ENCODE measurements at regions not wholly inside any gene's neighbourhood (a gene's known extent, or its start where the extent isn't known, plus 50 kb on each side); places are given as distances from the start of the nearest gene placed in this dataset.

- Mint-ChIP-seq H3K4me3 (no peak overlapping the region), H3K36me3 (ENCODE audit: low read depth) (peaks cover 3% of the 10 kb centered on the region), H3K27ac (no peak overlapping the region), H3K27me3 (ENCODE audit: insufficient read depth) (no peaks in the 10 kb centered on the region), H3K9me3 (peaks cover 5% of the 10 kb centered on the region), H3K4me1 (ENCODE audit: low read depth) (peaks cover 36% of the 10 kb centered on the region)
- DNase-seq (ENCODE audit: low spot score), result no peak
- intact Hi-C loops (cut with micrococcal nuclease), result no loop called here
Observed at GRCh38 chr6:139546106-139546472, 171.6 kb upstream of the CITED2 start.

GRCh38 chr6:139545206-139546105 lies 171.0 kb upstream of the CITED2 start:
- Mint-ChIP-seq H3K27ac (no peak overlapping the region), H3K36me3 (ENCODE audit: low read depth) (peaks cover 4% of the 10 kb centered on the region), H3K4me1 (ENCODE audit: low read depth) (peaks cover 42% of the 10 kb centered on the region), H3K27me3 (ENCODE audit: insufficient read depth) (no peaks in the 10 kb centered on the region), H3K9me3 (peaks cover 5% of the 10 kb centered on the region), H3K4me3 (no peak overlapping the region)
- no peak for DNase-seq (ENCODE audit: low spot score)
- intact Hi-C loops (cut with micrococcal nuclease), result no loop called here

GRCh38 chr6:139544701-139545057 lies 170.2 kb upstream of the CITED2 start:
- Mint-ChIP-seq H3K36me3 (ENCODE audit: low read depth) (peaks cover 5% of the 10 kb centered on the region), H3K9me3 (peaks cover 5% of the 10 kb centered on the region), H3K27me3 (ENCODE audit: insufficient read depth) (no peaks in the 10 kb centered on the region), H3K4me3 (no peak overlapping the region), H3K4me1 (ENCODE audit: low read depth) (peaks cover 50% of the 10 kb centered on the region), H3K27ac (no peak overlapping the region)
- intact Hi-C loops (cut with micrococcal nuclease), result loop anchor here (5.0 kb wide), 1 partner anchor 58 kb away; no protein-coding TSS in a partner anchor
- no peak for DNase-seq (ENCODE audit: low spot score)

- Mint-ChIP-seq H3K4me3 (no peak overlapping the region), H3K27ac (no peak overlapping the region), H3K4me1 (ENCODE audit: low read depth) (peaks cover 65% of the 10 kb centered on the region), H3K9me3 (no peaks in the 10 kb centered on the region), H3K27me3 (ENCODE audit: insufficient read depth) (no peaks in the 10 kb centered on the region), H3K36me3 (ENCODE audit: low read depth) (peaks cover 5% of the 10 kb centered on the region)
- no peak for DNase-seq (ENCODE audit: low spot score)
- intact Hi-C loops (cut with micrococcal nuclease), result loop anchor here (5.0 kb wide), 1 partner anchor 60 kb away; no protein-coding TSS in a partner anchor
Observed at GRCh38 chr6:139542351-139542750, 167.9 kb upstream of the CITED2 start.

- Mint-ChIP-seq H3K9me3 (no peaks in the 10 kb centered on the region), H3K4me3 (peak overlapping the region; percentile 38), H3K27ac (no peak overlapping the region), H3K27me3 (ENCODE audit: insufficient read depth) (no peaks in the 10 kb centered on the region), H3K4me1 (ENCODE audit: low read depth) (peaks cover 69% of the 10 kb centered on the region), H3K36me3 (ENCODE audit: low read depth) (peaks cover 5% of the 10 kb centered on the region)
- DNase-seq (ENCODE audit: low spot score), result no peak
- intact Hi-C loops (cut with micrococcal nuclease), result loop anchor here (1.0 to 5.0 kb wide), 4 partner anchors 10 to 166 kb away; no protein-coding TSS in a partner anchor
Observed at GRCh38 chr6:139540894-139541293, 166.4 kb upstream of the CITED2 start.

GRCh38 chr6:139540276-139540675 lies 165.8 kb upstream of the CITED2 start:
- peak overlapping the region; percentile 38 for H3K4me3 Mint-ChIP-seq
- no peaks in the 10 kb centered on the region for H3K27me3 Mint-ChIP-seq (ENCODE audit: insufficient read depth)

GRCh38 chr6:139539852-139540251 lies 165.4 kb upstream of the CITED2 start:
- Mint-ChIP-seq H3K4me3 (no peak overlapping the region), H3K36me3 (ENCODE audit: low read depth) (peaks cover 5% of the 10 kb centered on the region), H3K27me3 (ENCODE audit: insufficient read depth) (no peaks in the 10 kb centered on the region), H3K9me3 (no peaks in the 10 kb centered on the region), H3K27ac (peak overlapping the region; percentile 73), H3K4me1 (ENCODE audit: low read depth) (peaks cover 65% of the 10 kb centered on the region)
- no peak for DNase-seq (ENCODE audit: low spot score)
- intact Hi-C loops (cut with micrococcal nuclease), result loop anchor here (1.0 to 5.0 kb wide), 4 partner anchors 9 to 165 kb away; no protein-coding TSS in a partner anchor

More at GRCh38 chr6:139540276-139540675, 165.8 kb upstream of the CITED2 start:
- Mint-ChIP-seq H3K36me3 (ENCODE audit: low read depth) (peaks cover 5% of the 10 kb centered on the region), H3K27ac (peak overlapping the region; percentile 73), H3K4me1 (ENCODE audit: low read depth) (peaks cover 66% of the 10 kb centered on the region), H3K9me3 (no peaks in the 10 kb centered on the region)
- intact Hi-C loops (cut with micrococcal nuclease), result loop anchor here (1.0 to 5.0 kb wide), 4 partner anchors 9 to 165 kb away; no protein-coding TSS in a partner anchor
- peak; percentile 56 for DNase-seq (ENCODE audit: low spot score)

GRCh38 chr6:139538366-139538765 lies 163.9 kb upstream of the CITED2 start:
- peaks cover 70% of the 10 kb centered on the region for H3K4me1 Mint-ChIP-seq (ENCODE audit: low read depth)
- H3K27me3 Mint-ChIP-seq (ENCODE audit: insufficient read depth), result no peaks in the 10 kb centered on the region
- H3K27ac Mint-ChIP-seq, result no peak overlapping the region
- DNase-seq (ENCODE audit: low spot score), result no peak
- intact Hi-C loops (cut with micrococcal nuclease), result no loop called here
- peaks cover 3% of the 10 kb centered on the region for H3K9me3 Mint-ChIP-seq
- no peak overlapping the region for H3K4me3 Mint-ChIP-seq
- H3K36me3 Mint-ChIP-seq (ENCODE audit: low read depth), result peaks cover 8% of the 10 kb centered on the region

GRCh38 chr6:139536751-139537617 lies 162.5 kb upstream of the CITED2 start:
- peaks cover 4% of the 10 kb centered on the region for H3K9me3 Mint-ChIP-seq
- intact Hi-C loops (cut with micrococcal nuclease), result no loop called here

GRCh38 chr6:139534472-139535115 lies 160.1 kb upstream of the CITED2 start:
- Mint-ChIP-seq H3K4me1 (ENCODE audit: low read depth) (peaks cover 58% of the 10 kb centered on the region), H3K36me3 (ENCODE audit: low read depth) (peaks cover 5% of the 10 kb centered on the region), H3K27me3 (ENCODE audit: insufficient read depth) (no peaks in the 10 kb centered on the region), H3K27ac (peak overlapping the region; percentile 87), H3K9me3 (peaks cover 11% of the 10 kb centered on the region), H3K4me3 (peak overlapping the region; percentile 24)
- intact Hi-C loops (cut with micrococcal nuclease), result no loop called here
- DNase-seq (ENCODE audit: low spot score), result no peak

More at GRCh38 chr6:139536751-139537617, 162.5 kb upstream of the CITED2 start:
- Mint-ChIP-seq H3K4me1 (ENCODE audit: low read depth) (peaks cover 66% of the 10 kb centered on the region), H3K27me3 (ENCODE audit: insufficient read depth) (no peaks in the 10 kb centered on the region), H3K36me3 (ENCODE audit: low read depth) (peaks cover 6% of the 10 kb centered on the region), H3K27ac (no peak overlapping the region), H3K4me3 (no peak overlapping the region)
- no peak for DNase-seq (ENCODE audit: low spot score)

- Mint-ChIP-seq H3K27me3 (ENCODE audit: insufficient read depth) (no peaks in the 10 kb centered on the region), H3K9me3 (peaks cover 13% of the 10 kb centered on the region), H3K4me3 (peak overlapping the region; percentile 24), H3K4me1 (ENCODE audit: low read depth) (peaks cover 56% of the 10 kb centered on the region), H3K36me3 (ENCODE audit: low read depth) (peaks cover 5% of the 10 kb centered on the region), H3K27ac (peak overlapping the region; percentile 27)
- DNase-seq (ENCODE audit: low spot score), result no peak
- intact Hi-C loops (cut with micrococcal nuclease), result no loop called here
Observed at GRCh38 chr6:139533573-139534471, 159.4 kb upstream of the CITED2 start.

- peak overlapping the region; percentile 3 for H3K4me3 Mint-ChIP-seq
- intact Hi-C loops (cut with micrococcal nuclease), result no loop called here
Observed at GRCh38 chr6:139533171-139533570, 158.7 kb upstream of the CITED2 start.

More at GRCh38 chr6:139533171-139533570, 158.7 kb upstream of the CITED2 start:
- Mint-ChIP-seq H3K27me3 (ENCODE audit: insufficient read depth) (no peaks in the 10 kb centered on the region), H3K9me3 (peaks cover 13% of the 10 kb centered on the region), H3K4me1 (ENCODE audit: low read depth) (peaks cover 56% of the 10 kb centered on the region), H3K36me3 (ENCODE audit: low read depth) (peaks cover 5% of the 10 kb centered on the region), H3K27ac (peak overlapping the region; percentile 27)
- DNase-seq (ENCODE audit: low spot score), result no peak

Data from activated T-helper 1 cell treated with anti-CD3 and anti-CD28 coated beads, Interleukin-12 subunit alpha, Interleukin-12 subunit beta, Interleukin-2, Interleukin-4 antibody, amounts not matched to agents 30 ng/mL and 10 ng/mL and 1 ng/mL, durations not matched to agents 14 hours and 24 hours and 36 hours (primary cell).